AG08395 (cell line): ENCODE measurements at regions not wholly inside any gene's neighbourhood (a gene's known extent, or its start where the extent isn't known, plus 50 kb on each side); places are given as distances from the start of the nearest gene placed in this dataset.
A peak's percentile ranks its signal among the peaks of the same experiment; 100 is the strongest.

ENCODE experiments used
- DNase-seq: peaks from one replicate; pipeline ENCODE4 v3.0.0; 2012; ENCODE audit warnings: mixed read lengths, low spot score

DNA sequence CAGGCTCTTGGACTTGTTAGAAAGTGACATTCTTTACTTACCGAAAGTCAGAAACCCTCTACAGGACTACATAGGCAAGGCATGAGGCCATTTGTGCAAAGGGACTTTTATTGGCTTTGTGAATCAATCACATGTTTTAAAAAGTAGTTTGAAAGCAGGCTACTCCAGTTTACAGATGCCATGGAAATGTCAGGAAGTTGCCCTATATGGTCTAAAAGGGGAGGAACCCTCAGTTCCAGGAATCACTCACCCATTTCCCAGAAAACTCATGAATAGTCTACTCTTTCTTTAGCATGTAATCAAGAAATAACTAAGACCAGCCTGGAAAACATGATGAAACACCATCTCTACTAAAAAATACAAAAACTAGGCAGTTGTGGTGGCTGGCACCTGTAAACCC is 51.0 kb upstream of the MKRN3 start:
- no peak for DNase-seq

DNA sequence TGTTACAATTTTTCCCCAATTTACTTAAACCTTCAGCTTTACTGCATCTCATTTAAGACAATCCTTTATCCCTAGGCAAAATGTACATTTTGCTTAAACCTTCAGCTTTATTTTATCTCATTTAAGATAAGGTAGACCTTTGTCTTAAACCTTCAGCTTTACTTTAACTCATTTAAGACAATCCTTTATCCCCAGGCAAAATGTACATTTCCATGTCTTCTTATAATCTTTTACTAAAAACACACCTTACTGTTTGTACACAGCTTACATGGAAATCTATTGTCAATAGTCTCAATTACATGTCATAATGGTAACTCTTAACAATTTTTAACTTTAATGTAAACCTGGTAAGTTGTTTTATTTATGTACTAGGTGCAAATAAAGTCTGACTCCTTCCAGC is 58.7 kb upstream of the MKRN3 start:
- DNase-seq, result no peak

DNA sequence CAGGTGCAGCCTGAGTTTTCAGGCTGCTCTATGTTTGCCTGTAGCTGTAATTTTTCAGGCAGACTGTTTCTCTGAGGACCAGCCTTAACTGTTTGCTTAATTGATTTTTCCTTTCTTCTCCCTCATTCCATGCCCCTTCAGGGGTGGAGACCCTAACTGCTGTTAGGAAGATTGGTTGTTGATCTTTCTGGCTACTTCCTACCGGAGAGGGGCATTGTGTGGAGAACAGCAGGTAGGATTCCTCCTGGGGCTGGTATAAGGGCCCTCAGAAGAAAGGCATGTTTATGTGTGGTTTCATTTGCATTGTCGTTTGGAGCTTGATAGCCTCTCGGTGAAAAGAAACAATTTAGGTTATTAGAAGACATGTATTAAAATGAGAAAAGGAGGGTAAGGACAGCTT is 56.9 kb upstream of the GOLGA6L2 start:
- DNase-seq, result no peak

DNA sequence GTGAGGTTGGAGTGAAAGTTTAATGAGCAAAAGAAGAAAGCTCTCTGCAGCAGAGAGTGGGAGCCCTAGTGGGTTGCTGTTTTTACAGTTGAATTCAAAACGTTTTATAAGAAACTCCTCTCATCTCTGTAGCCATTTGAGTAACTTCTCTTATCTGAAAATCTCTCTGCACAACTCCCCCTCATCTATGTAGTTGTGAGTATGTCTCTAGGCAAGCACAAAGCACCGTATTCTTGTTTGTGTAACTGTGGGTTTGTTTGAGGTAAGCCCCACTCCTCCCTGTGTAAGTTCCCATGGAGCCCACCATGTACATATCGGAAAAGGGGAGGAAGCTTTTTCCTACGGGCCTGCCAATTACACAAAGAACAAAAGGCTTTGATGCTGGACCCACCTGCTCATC is 56.5 kb upstream of the GOLGA6L2 start:
- DNase-seq, result no peak

DNA sequence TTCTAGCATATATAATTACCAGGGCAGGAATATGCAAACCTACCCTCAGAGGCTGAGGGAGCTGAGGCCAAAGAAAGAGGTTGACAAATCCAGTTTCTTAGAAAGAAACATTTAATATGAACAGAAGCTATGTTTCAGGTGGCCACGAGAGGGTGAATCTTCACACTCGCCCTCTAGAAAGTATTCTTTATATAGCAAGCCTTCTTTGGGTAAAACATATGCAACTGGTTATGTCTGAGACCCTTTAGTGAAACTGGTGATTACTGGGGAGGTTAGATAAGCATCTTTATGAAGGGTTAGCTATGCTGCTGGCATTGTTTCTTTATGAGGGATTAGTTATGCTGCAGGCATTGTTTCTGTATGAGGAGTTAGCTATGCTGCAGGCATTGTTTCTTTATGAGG is 50.7 kb upstream of the GOLGA6L2 start:
- peak; percentile 3 for DNase-seq
